GM12872 (cell line): ENCODE measurements at regions not wholly inside any gene's neighbourhood (a gene's known extent, or its start where the extent isn't known, plus 50 kb on each side); places are given as distances from the start of the nearest gene placed in this dataset.

Source experiments
- CTCF ChIP-seq: IDR thresholded peaks from 3 replicates; pipeline ENCODE4 v1.5.1; 2011; ENCODE audit warnings: low read depth, mild to moderate bottlenecking, low read length, moderate library complexity; ENCODE audit not compliant: insufficient read depth

GRCh38 chr9:75811692-75812091 is 78.8 kb upstream of the PCSK5 start:
- TF ChIP-seq CTCF = no peak

GRCh38 chr9:75812141-75812540 is 78.3 kb upstream of the PCSK5 start:
- TF ChIP-seq CTCF = no peak

DNA sequence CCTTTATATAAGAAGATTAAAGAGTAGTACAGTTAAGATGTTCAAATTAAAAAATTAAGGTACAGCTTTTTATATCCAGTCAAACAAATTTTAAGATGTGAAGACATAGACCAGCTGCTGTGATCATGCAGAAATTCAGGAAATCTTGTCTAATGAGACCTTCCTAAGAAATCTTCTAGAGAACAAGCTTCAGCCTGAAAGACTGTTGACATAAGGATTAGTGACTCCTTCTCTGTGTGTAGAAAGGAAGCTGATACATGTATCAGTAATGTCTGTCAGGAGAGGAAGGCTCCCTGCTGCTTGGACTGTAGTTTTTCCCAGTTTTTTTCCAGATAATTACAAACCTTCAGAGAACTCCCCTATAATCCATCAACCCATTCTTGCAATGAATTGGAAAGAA is 75.8 kb upstream of the PCSK5 start:
- TF ChIP-seq CTCF = no peak

DNA sequence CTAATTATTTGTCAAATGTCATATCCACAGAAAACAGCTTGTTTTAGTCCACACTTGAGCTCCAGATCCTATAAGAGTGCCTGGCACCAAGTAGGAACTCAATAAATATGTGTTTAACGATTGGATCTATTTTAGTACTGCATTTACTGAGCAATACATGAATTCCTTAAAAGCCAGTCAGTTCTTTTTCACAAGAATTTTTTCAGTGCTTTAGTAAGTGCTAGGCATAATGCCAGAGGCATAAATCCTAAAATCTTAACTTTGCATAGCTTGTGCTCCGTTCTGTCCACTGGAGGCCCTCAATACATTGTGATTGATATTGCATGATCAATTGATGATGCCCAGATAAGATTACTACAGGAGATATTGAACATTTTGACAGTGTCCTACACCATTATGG is 67.3 kb upstream of the PCSK5 start:
- TF ChIP-seq CTCF = no peak

- TF ChIP-seq CTCF = no peak
Measured at GRCh38 chr9:75824816-75825568, 65.5 kb upstream of the PCSK5 start.

- no peak for TF ChIP-seq CTCF
Measured at GRCh38 chr9:75826314-75826713, 64.2 kb upstream of the PCSK5 start.

DNA sequence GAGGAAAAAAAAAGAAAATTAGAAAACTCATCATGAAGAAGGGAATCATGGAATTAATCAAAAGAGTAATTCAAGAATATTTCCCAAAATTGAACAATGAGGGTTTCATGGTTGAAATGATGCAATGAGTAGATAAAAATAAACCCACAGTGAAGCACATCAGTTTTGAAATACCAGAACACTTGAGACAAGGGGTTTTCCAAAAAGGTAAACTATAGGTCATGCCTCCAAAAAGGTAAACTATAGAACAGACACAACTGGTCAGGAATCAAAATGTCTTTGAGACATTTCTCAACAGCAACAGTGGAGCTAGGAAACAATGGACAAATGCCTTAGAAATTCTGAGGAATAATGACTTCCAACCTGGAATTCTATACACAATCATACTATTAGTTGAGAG is 60.2 kb upstream of the PCSK5 start:
- no peak for TF ChIP-seq CTCF

- TF ChIP-seq CTCF = no peak
Measured at GRCh38 chr9:75833778-75834177, 56.7 kb upstream of the PCSK5 start.
